Fibroblast of gingiva (primary cell): ENCODE measurements at regions not wholly inside any gene's neighbourhood (a gene's known extent, or its start where the extent isn't known, plus 50 kb on each side); places are given as distances from the start of the nearest gene placed in this dataset.

Source experiments
- DNase-seq: peaks from one replicate; pipeline ENCODE4 v3.0.0-alpha.2; 2011; ENCODE audit warnings: low read depth

GRCh38 chr1:14194511-14194910 lies 404.0 kb upstream of the KAZN start:
- DNase-seq: no peak

- no peak for DNase-seq
These were observed 393.4 kb upstream of the KAZN start for GRCh38 chr1:14205066-14205465.

GRCh38 chr1:14215151-14215550 lies 383.3 kb upstream of the KAZN start:
- DNase-seq: no peak

GRCh38 chr1:14217384-14217783 lies 381.1 kb upstream of the KAZN start:
- no peak for DNase-seq

GRCh38 chr1:14220324-14220723 lies 378.2 kb upstream of the KAZN start:
- no peak for DNase-seq

GRCh38 chr1:14220811-14221210 lies 377.7 kb upstream of the KAZN start:
- DNase-seq: no peak

- no peak for DNase-seq
These were observed 376.4 kb upstream of the KAZN start for GRCh38 chr1:14222086-14222485.

GRCh38 chr1:14228677-14229076 lies 369.8 kb upstream of the KAZN start:
- no peak for DNase-seq

GRCh38 chr1:14233510-14233909 lies 365.0 kb upstream of the KAZN start:
- no peak for DNase-seq

GRCh38 chr1:14236097-14236496 lies 362.4 kb upstream of the KAZN start:
- DNase-seq: no peak

- DNase-seq: peak; percentile 75
These were observed 359.8 kb upstream of the KAZN start for GRCh38 chr1:14238472-14239307.

GRCh38 chr1:14240265-14240664 lies 358.2 kb upstream of the KAZN start:
- no peak for DNase-seq

- peak; percentile 59 for DNase-seq
These were observed 356.4 kb upstream of the KAZN start for GRCh38 chr1:14242123-14242522.

- no peak for DNase-seq
These were observed 355.6 kb upstream of the KAZN start for GRCh38 chr1:14242870-14243269.

- DNase-seq: no peak
These were observed 352.5 kb upstream of the KAZN start for GRCh38 chr1:14245954-14246353.

GRCh38 chr1:14246471-14246870 lies 352.0 kb upstream of the KAZN start:
- DNase-seq: no peak

GRCh38 chr1:14247666-14248065 lies 350.8 kb upstream of the KAZN start:
- peak; percentile 31 for DNase-seq

GRCh38 chr1:14251871-14252270 lies 346.6 kb upstream of the KAZN start:
- DNase-seq: no peak

- no peak for DNase-seq
These were observed 344.8 kb upstream of the KAZN start for GRCh38 chr1:14253676-14254075.

GRCh38 chr1:14254251-14254650 lies 344.2 kb upstream of the KAZN start:
- peak; percentile 14 for DNase-seq

- no peak for DNase-seq
These were observed 343.3 kb upstream of the KAZN start for GRCh38 chr1:14255233-14255632.

GRCh38 chr1:14255711-14256110 lies 342.8 kb upstream of the KAZN start:
- DNase-seq: peak; percentile 8

- DNase-seq: peak; percentile 96
These were observed 339.2 kb upstream of the KAZN start for GRCh38 chr1:14259191-14259757.

- no peak for DNase-seq
These were observed 338.0 kb upstream of the KAZN start for GRCh38 chr1:14260480-14260879.
